ENCODE measurements at regions not wholly inside any gene's neighbourhood (a gene's known extent, or its start where the extent isn't known, plus 50 kb on each side); places are given as distances from the start of the nearest gene placed in this dataset.
"Not testable (repeated sequence)": the region's sequence is repeated elsewhere in the genome, so short reads cannot be mapped to it uniquely, and the experiment has no call there.

DNA sequence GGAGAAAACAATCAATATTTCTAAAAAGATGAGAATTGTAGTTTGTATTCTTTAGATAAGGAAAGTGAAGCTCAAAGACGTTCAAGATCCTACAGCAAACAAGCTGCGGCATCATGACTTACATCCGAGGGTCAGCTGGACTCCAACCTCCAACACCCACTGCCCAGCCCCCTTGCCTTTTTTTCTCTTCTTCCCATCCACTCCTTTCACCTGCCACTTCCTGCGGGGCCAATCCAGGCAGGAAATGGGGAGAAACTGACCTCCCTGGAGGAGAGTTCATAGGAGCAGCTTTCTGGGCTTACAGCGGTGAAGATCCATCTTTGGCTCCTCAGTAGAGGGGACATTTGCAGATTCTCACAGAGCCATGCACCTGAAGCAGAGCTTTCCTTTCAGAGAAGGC lies 361.5 kb downstream of the PTPRU start:
- no peak for DNase-seq (ENCODE audit: low read depth)

DNA sequence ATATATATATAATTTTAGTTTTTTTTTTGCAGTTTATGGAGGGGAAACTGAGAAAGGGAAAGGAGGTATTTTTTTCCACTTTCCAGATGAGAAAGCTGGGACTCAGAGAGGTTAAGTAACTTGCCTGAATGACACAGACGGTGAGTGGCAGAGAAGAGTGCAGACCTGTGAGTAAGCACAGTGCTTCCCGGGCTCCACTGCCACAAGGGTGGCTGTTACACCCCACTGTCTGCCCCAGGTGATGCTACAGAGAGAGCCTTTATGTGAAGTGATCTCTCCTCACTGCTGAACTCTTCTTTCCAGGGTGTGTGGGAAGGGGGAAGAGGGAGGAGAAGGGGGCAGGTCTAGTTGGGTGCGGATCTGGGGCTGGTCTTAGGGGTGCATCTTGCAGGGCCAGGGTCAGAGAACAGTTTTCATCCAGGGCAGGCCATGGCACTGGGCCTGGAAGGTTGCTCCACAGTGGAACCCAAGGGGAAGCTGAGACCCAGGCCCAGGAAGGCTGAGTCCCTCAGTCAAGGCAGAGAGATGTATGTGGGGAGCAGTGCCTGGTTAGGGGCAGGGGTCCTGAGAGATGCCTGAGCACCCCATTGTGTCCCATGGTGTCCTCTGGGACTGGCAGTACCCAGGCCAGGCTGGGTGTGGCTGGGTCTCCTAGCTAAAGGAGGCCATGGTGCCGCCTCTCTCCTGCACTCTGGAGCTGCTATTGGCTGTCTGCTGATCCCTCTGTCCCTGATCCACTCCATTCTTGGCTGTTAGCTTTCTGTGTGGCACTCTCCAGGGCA lies 357.5 kb downstream of the PTPRU start:
- DNase-seq (ENCODE audit: low read depth) = no peak

DNA sequence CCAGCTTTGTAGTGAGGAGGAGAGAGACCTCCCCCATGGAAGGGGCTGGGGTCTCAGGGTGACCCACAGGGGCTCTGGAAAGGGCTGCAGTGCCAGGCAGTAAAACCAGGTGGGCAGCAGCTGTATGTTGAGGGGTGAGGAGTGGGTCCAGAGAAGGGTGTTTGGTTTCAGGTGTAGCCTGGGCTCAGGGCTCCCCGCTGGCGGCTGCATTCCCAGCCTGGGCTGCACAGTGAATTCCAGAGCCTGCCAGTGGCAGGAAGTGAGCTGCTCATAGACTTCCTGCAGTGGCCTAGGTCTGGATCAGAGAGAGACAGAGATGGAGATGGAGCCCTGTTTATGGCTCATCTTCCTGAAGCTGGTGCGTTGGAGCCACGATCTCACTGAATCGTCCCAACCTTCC lies 356.4 kb downstream of the PTPRU start:
- no peak for DNase-seq (ENCODE audit: low read depth)

DNA sequence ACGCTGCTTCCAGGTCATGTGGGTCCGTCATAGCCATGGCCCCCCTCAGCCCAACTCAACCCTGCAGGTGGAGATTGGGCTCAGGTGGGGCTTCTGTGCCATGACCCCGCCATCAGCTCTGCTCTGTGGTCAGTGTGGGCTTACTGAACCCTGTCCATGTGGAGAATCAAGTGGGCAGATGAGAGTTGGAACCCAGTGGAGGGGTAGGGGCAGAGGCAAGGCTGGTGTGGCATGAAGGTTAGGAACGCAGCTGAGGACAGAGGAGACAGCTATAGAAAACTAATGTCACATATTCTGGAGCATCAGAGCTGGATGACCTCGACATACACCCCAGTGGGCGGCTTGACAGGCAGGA lies 355.9 kb downstream of the PTPRU start:
- DNase-seq (ENCODE audit: low read depth) = no peak

DNA sequence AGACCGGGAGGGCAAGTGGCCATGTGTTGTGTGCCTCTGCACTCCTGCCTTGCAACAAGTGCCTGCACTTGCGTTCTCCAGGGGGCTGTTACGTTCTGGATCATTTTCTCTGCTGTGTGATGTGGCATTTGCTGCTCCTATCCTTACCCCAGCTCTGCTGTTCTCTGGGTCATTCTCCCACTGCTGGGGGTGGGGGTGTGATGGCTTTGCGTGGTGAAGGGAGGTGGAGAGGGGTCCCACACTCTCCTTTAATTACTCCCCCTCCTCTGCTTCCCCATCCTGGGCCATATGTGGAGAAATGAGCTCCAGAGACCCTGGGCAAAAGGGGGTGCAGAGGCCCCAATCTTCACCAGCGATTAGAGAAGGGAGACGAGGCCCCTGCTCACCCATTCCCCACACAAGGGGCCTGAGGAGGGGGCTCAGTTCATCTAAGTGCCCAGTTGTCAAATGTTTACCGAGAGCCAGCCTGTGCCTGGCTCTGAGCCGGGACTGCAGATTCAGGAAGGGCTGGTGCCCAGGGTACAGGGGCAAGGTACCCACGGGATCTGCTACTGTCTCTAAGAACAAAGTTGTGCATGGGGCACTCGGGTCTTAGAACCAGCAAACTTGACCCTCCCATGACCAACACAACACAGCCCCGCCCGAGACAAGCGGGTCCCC lies 355.4 kb downstream of the PTPRU start:
- DNase-seq (ENCODE audit: low read depth) = no peak

DNA sequence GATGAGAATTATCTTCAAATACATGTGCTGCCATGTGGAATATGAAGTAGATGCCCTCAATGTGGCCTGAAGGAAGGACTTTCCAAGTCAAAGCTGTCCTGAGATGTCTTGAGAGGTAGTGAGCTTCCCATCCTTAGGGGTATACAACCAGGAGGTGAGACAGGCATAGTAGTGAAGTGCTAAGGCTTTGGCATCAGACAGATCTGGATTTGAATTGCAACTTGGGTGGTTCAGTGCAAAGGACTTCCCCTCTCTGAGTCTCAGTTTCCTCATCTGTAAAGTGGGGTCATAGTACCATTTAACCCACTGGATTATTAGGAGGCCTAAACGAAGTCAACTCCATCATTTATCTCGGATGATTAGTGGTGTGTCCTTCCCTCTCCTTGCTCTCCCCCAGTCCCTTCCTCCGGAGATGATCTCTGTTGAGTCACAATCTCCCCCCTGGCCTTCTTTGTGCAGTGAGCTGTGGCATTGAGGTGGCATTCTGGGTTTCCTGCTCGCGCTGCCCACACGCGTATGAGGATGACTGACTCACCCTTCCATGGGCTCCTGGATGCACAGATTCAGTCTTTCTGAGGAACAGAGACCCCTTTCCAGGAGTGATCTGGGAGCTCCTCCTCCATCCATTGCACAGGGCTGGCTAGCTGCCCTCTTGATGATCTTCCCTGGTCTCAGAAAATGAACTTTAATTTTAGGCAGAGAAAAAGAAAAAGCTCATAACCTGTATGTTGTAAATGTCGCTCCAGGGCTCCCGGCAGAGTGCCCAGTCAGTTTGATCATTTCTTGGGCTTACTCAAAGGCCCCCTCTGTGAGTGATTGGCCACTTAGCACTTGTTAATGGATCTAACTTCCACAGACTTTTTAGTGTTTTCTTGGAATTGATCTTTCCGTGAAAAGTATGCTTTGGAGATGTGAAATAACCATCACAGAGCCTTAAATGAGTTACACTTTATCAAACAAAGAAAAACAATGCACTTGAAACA lies 354.6 kb downstream of the PTPRU start:
- peak; percentile 93 for DNase-seq (ENCODE audit: low read depth)

DNA sequence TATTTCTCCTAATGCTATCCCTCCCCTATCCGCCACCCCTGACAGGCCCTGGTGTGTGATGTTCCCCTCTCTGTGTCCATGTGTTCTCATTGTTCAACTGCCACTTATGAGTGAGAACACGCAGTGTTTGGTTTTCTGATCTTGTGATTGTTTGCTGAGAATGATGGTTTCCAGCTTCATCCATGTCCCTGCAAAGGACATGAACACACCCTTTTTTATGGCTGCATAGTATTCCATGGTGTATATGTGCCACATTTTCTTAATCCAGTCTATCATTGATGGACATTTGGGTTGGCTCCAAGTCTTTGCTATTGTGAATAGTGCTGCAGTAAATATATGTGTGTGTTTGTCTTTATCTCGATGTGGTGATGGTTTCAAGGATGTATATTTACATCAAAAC lies 353.4 kb downstream of the PTPRU start:
- DNase-seq (ENCODE audit: low read depth) = not testable (repeated sequence)

DNA sequence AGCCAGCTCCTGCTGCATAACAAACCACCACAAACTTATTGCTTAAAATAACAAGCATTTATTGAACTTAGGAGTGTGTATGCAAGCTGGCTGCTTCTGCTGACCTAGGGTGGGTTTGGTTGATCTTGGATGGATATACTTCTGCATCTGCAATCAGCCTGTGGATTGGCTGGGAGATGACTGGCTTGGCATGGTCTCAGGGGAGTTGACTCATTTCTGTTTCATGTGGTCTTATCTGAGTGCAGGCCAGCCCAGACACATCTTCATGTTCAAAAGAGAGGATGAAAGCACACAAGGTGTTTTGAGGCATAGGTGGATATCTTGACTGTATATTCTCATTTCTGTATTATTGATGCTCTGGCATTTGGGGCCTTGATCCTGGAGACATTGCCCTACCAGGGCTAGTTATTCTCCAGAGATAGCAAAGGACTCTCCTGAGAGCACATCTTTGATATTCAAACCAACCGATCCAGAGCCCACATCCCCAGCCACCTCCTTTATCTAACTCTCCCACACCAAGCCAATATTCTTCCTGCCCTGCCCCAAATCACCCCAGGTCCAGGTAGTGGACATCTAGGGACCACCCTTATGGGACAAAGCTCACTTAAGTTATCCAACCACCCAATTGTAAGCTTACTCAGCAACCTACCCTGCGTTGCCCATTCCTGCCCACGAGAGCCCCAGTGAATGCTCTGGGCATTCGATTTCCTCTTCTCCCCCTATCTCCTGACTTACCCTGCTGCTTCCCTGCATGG lies 350.8 kb downstream of the PTPRU start:
- peak; percentile 31 for DNase-seq (ENCODE audit: low read depth)

DNA sequence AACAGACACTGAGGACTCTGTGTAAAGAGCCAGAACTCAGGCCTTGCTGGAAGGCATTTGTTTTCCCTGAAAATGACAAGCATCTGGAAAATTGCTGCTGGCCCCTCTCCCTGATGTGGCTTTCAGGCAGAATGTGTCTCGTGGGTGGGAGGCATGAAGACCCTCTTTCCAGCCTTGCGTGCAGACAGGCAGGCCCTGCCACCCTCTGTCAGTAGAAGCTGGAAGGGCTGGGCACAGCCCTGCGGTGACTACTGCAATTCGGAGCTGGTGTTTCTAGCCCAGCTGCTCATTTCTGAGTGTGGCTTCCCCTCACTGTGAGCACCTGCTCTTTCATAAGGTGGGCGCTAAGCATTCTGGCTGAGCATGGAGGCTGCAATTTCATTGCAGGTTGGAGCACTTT lies 349.9 kb downstream of the PTPRU start:
- no peak for DNase-seq (ENCODE audit: low read depth)

DNA sequence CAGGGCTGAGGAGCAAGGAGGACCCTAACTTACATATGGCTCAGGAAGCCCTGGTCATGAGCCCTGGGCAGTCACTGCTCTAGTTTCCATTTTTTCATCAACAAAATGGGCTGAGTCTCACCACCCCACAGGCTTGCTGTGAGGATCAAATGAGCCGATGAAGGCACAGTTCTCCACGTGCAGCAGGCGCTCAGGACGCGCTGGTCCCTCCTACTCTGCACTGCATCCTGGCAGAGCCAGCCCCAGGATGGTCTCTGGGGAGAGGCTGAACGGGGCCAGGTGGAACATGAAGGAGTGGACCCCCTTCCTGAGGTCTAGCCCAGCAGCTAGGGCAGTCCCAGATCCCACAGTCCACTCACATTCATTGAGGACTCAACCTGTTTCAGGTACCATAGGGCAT lies 349.3 kb downstream of the PTPRU start:
- DNase-seq (ENCODE audit: low read depth) = no peak

DNA sequence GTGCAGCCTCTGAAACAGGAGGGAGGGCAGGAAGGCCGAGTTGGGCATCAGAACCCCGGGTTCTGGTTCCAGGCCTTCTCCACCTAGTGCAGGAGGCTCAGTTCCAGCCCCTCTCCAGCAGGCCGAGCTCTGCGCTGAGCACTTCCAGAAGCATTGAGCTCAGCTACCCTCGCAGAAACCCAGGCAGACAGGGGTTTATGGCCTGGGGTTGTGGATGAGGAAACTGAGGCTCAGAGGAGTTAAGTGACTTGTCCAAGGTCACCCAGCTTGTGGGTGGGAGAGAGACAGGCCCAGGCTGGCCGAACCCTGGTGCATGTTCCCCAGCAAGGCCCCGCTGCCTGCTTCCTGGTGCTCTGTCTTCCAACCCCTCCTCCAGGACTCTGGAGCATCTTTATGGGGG lies 348.9 kb downstream of the PTPRU start:
- no peak for DNase-seq (ENCODE audit: low read depth)

DNA sequence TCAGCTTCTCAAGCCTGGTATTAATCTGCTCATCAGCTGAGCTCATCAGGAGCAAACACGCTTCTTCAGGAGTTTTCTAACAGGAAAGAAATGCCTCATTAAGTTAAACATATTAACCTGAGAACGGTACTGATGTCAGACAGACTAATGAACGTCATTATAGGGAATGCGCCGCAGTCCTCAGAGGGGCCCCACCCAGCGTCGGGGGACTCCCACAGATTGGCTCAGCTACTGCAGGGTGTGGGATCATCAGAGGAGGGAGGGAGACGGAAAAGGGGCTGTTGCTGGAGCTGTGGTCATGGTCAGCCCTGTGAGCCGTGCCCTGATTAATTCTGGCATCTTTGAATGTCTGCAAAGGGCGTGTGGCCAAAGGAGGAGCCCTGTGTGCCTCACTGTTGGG lies 348.5 kb downstream of the PTPRU start:
- peak; percentile 92 for DNase-seq (ENCODE audit: low read depth)

DNA sequence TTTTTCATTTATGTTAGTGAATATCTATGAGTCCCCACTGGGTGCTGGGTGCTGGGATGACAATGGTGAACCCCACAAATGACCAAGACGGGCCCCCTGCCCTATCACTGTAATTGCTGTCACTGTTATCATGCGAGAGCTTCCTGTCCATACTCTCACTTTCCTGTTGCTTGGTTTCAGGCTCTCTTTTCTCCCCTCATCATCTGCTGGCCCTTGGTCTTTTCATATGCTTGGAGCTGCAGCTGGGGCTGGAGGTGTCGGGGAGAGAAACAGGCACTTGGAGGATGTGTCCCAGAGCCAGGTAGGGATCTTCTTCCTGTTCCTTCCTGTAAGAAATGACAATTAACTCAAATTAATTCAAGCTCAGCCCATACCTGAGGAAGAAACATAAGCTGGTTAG lies 348.0 kb downstream of the PTPRU start:
- no peak for DNase-seq (ENCODE audit: low read depth)

DNA sequence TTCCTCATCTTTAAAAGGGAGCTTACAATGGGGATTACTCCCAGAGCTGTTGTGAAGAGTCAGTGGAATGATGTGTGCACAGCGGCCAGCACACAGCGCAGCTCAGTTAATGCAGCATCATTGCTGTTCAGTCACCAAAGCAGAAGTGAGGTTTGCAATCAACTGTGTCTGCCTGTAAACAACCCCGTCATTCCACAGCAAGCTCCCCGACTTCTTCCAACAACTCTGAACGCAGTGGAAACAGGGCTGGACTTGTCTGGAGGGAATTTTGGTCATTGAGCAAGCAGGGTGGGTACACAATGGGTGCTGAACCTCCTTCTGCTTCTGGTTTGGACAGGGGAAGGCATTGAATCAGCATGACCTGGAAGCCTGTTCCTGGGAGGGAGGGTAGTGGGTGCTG lies 347.4 kb downstream of the PTPRU start:
- peak; percentile 88 for DNase-seq (ENCODE audit: low read depth)

DNA sequence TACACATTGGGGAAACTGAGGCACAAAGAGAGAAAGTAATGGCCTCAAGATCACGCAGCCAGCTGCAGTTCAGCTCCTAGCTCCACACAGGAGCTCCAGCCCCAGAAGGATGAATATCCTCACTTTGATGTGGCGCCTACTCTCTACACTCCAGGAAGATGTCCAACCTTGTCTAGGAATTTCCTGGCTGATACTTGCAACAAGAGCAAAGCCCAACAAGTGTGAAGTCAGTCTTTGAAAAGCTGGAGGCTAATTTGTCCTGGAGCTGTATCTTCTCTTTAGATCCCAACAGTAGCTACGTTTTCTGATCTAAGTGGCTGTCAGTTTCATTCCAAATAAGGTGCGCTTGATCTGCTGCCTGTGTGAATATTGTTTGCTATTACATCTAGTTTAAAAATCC lies 344.9 kb downstream of the PTPRU start:
- DNase-seq (ENCODE audit: low read depth) = no peak

DNA sequence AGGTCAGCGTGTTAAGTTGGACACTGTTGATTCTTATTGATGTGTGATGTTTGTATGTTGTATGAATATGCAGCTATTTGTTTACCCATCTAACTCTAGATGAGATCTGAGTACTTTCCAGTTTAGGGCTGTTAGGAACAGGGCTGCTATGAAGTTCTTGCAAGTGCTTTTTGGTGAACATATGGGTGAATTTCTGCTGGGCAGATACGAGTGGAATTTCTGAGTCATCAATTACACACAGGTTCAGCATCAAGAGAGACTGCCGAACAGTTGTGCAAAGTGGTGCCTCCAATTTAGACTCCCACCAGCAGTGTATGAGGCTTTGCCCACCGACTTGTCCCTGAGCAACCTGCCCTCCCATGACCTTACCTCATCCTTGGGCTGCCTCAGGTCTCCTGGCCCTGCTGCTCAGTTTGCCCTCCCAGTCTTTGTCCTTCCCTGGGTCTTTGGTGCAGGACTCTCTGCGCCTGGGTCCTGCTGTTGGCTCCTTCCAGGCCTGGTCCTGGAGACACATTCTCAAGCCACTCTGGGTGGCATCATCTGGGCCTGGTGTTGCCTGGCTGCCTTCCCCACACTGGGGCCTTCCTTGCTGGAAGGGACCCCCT lies 343.6 kb downstream of the PTPRU start:
- peak; percentile 91 for DNase-seq (ENCODE audit: low read depth)

DNA sequence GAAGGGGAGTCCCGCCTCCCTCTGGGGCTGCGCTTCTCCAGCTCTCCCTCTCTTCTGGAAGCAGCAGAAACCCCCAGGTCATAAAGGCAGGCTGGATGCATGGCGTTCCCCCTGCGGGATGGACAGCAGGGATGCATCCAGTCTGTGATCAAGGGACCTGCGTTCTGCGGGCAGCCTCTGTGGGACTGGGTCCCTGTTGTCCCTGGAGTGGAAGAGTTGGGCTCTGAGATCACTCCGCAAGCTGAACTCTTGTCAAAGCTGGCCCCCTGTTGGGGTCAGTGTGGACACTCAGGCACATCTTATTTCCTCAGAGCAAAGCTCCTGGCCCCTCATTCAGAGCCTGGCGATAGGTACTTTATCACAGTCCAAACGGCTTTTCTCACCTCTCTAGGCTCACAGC lies 341.2 kb downstream of the PTPRU start:
- DNase-seq (ENCODE audit: low read depth) = no peak

DNA sequence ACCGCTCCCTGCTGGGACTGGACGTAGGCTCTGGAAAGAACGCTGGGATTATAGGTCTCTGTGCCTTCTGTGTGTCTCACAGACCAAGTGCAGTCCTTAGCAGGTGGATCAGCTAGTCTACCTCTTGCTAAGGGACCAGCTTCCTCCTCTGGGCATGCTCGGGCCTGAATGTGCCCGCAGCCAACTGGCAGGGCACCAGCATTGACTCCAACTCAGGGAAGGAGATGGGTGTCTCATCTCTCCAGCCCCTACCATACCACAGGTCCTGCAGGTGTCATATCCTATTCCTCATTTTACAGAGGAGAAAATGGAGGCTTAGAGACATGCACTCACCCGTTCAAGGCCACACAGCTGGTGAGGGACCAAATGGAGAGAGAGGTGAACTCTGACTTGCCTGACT lies 340.2 kb downstream of the PTPRU start:
- DNase-seq (ENCODE audit: low read depth) = no peak

DNA sequence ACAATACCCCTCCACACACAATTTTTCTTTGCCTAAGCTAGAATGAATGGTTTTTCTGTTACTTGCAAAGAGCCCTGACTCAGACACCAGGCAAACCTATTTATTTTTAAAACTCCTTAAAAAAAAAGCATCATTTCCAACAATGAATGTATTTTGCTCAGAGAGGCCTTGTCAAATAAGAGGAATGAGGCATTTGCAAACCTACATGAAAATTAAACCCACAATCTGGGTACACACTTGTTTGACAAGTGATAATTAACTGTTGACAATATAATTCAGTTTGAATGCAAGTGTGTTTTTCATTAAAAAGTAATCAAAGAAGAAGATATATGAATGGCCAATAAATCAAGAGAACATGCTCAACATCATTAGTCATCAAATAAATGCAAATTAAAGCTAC lies 339.5 kb downstream of the PTPRU start:
- DNase-seq (ENCODE audit: low read depth) = no peak

DNA sequence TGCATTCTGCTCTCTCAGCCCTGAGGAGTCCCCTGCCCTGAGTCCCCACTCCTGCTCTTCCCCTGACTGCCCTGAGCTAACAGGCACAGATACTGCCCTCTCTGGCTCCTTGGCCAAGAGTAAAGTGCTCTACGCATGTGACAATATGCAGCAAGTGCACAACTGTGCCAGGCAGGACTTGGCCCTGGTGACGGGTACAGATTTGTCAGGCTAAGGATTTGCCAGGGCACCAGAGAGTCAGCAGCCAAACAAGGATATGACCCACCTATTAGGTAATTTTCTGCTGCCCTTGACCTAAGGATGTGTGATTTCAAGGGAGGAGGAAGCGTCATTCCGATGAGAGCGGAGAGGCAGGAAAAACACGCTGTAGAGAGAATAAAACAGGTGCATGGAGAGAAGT lies 339.0 kb downstream of the PTPRU start:
- no peak for DNase-seq (ENCODE audit: low read depth)

DNA sequence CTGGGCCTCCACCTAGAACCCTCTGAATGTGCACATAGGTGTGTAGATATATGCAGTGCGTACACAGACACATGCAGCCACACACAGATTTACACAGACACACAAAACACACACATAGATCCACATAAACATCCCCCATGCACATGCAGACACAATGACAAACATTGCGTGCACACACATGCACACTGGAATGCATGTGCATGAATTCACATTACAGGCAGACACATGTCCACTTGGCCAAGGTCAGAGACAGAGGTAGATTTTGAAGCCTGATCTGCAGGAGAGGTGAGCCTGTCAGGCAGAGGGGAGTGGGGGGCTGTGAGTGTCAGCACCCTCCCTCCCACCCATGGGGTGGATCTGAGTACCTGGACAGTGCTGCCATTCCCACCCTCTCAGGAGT lies 338.5 kb downstream of the PTPRU start:
- DNase-seq (ENCODE audit: low read depth) = no peak

All from renal cortical epithelial cell (primary cell).